ENCODE measurements at regions not wholly inside any gene's neighbourhood (a gene's known extent, or its start where the extent isn't known, plus 50 kb on each side); places are given as distances from the start of the nearest gene placed in this dataset.

DNA sequence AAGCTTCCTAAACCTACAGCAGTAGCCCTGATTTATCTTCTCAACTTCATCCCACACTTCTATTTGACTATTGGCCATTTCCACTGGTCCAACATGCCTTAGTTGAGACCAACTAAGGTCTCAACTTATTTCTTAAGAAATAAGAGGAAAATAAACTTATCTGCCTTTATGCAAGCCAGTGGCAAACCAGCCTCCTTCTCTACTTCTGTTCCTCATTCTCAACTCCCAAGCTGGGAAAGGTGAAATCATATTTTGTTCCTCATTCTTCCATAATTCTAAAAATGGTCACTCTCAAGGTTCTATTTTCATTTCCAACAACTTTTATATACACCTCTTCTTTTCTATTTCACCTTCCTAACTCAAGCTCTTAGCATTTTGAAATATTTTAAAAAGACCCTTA, 149.6 kb upstream of the C9orf72 start:
- no peaks in the 10 kb centered on the region for H3K36me3 ChIP-seq
- H3K4me1 ChIP-seq: peaks cover 0 to 9% (median 7%) of the 10 kb centered on the region in 4 donors
- no peaks in the 10 kb centered on the region for H3K9me3 ChIP-seq
- H3K27me3 ChIP-seq: no peaks in the 10 kb centered on the region
- intact Hi-C loops (cut with DNase I): no loop called here
- DNase-seq (ENCODE audit: extremely low spot score): no peak
- no peak overlapping the region for H3K27ac ChIP-seq (replicated peaks in 1 of 4)
- H3K4me3 ChIP-seq: no peak overlapping the region
- TF ChIP-seq POLR2A (IDR thresholded peaks at IDR 0.05; ENCODE audit: low read depth): no peak
- no peak for TF ChIP-seq POLR2AphosphoS5 (IDR thresholded peaks at IDR 0.05)
- TF ChIP-seq EP300 (IDR thresholded peaks at IDR 0.05): no peak
- TF ChIP-seq CTCF (IDR thresholded peaks at IDR 0.05): no peak

GRCh38 chr9:27726244-27727081, 153.2 kb upstream of the C9orf72 start:
- Histone ChIP-seq H3K4me1 (peaks cover 0 to 9% (median 7%) of the 10 kb centered on the region in 4 donors), H3K4me3 (peak overlapping the region in 1 of 4 donors; percentile 18), H3K27me3 (no peaks in the 10 kb centered on the region), H3K36me3 (no peaks in the 10 kb centered on the region), H3K9me3 (no peaks in the 10 kb centered on the region), H3K27ac (replicated peaks in 1 of 4) (no peak overlapping the region)
- 4% methylated on average over 4 of the region's 4 CpGs for WGBS
- intact Hi-C loops (cut with DNase I): loop anchor here (5.0 kb wide), 1 partner anchor 346 kb away; no protein-coding TSS in a partner anchor
- DNase-seq (ENCODE audit: extremely low spot score): no peak
- TF ChIP-seq POLR2AphosphoS5 (IDR thresholded peaks at IDR 0.05) (no peak), POLR2A (IDR thresholded peaks at IDR 0.05; ENCODE audit: low read depth) (no peak), CTCF (IDR thresholded peaks at IDR 0.05) (peak; percentile 71 to 86 (median 73)), EP300 (IDR thresholded peaks at IDR 0.05) (no peak)

- Histone ChIP-seq H3K9me3 (no peaks in the 10 kb centered on the region), H3K27ac (replicated peaks in 1 of 4) (no peak overlapping the region), H3K27me3 (no peaks in the 10 kb centered on the region), H3K4me3 (no peak overlapping the region), H3K4me1 (no peaks in the 10 kb centered on the region), H3K36me3 (no peaks in the 10 kb centered on the region)
- TF ChIP-seq POLR2AphosphoS5 (IDR thresholded peaks at IDR 0.05): no peak
- intact Hi-C loops (cut with DNase I): no loop called here
- DNase-seq (ENCODE audit: extremely low spot score): no peak
- 96% methylated on average over 1 of the region's 1 CpG for WGBS
Observed at GRCh38 chr9:27732494-27732893, 159.2 kb upstream of the C9orf72 start.

DNA sequence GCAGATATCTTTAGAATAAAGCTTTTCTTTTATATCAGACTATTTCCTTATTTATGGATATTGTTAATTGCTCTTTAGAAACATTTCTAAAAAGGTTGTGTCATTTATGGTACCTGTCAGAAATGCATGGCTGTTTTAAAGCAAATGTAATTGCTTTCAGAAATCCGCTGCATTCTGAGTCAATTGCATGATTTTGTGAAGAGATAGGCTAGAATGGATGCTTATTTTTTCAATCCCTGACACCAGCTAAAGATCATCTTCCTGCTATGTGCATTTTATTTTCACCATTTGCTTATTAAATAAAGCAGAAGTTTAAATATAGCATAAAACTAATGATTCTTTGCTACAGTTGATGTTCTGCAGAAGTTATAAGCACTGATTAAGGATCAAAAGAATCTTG, 170.2 kb upstream of the C9orf72 start:
- Histone ChIP-seq H3K36me3 (no peaks in the 10 kb centered on the region), H3K9me3 (peaks cover 0 to 16% (median 1%) of the 10 kb centered on the region in 4 donors), H3K4me1 (peaks cover 0 to 14% (median 7%) of the 10 kb centered on the region in 4 donors), H3K27ac (replicated peaks in 1 of 4) (no peak overlapping the region), H3K4me3 (no peak overlapping the region), H3K27me3 (no peaks in the 10 kb centered on the region)
- 74% methylated on average over 1 of the region's 1 CpG for WGBS
- TF ChIP-seq POLR2A (IDR thresholded peaks at IDR 0.05; ENCODE audit: low read depth) (no peak), POLR2AphosphoS5 (IDR thresholded peaks at IDR 0.05) (no peak), CTCF (IDR thresholded peaks at IDR 0.05) (no peak), EP300 (IDR thresholded peaks at IDR 0.05) (no peak)
- no peak for DNase-seq (ENCODE audit: extremely low spot score)
- intact Hi-C loops (cut with DNase I): no loop called here

DNA sequence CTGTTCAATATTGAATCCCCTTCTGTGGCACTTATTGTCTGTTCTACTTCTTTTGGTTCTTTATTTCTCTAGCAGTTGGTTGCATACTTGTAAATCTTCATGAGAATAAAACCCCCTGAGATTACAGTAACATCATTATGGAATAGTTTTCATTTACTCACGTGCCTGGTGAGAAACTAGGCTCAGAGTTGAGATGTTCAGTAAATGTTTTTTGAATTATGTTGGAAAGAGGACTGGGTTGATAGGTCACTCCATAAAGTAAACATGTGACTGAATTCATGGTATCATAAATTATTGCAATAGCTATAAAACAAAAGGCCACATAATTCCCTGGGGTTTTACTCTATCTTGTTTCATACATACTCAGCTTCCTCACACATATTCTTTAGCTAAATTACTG, 174.2 kb upstream of the C9orf72 start:
- intact Hi-C loops (cut with DNase I): no loop called here
- 17% methylated on average over 1 of the region's 1 CpG for WGBS

More for the DNA sequence above, 174.2 kb upstream of the C9orf72 start:
- Histone ChIP-seq H3K27ac (replicated peaks in 1 of 4) (no peak overlapping the region), H3K36me3 (no peaks in the 10 kb centered on the region), H3K4me3 (no peak overlapping the region), H3K9me3 (no peaks in the 10 kb centered on the region), H3K27me3 (no peaks in the 10 kb centered on the region), H3K4me1 (peaks cover 0 to 14% (median 7%) of the 10 kb centered on the region in 4 donors)
- TF ChIP-seq CTCF (IDR thresholded peaks at IDR 0.05): no peak
- no peak for DNase-seq (ENCODE audit: extremely low spot score)

Data from esophagus muscularis mucosa (tissue), 4 donors.